Endothelial cell of umbilical vein (primary cell): ENCODE measurements at regions not wholly inside any gene's neighbourhood (a gene's known extent, or its start where the extent isn't known, plus 50 kb on each side); places are given as distances from the start of the nearest gene placed in this dataset.

Source experiments
- BruUV-seq: library from RNA; stranded (reverse); fragments of 400-500 nt; replicated peaks from 2 replicates; lab custom pipeline; 2021; lab: Mats Ljungman, UMichigan
- CTCF ChIA-PET: fragments of 300-600, 350-600 bp; sonication (Branson Sonifier 250); formaldehyde crosslinking; loops from one replicate; lab custom pipeline; 2021; ENCODE audit warnings: antibody characterized with exemption, inconsistent platforms; lab: Charles Lee
- POLR2A ChIA-PET: fragments of 300-600, 350-600 bp; sonication (Branson Sonifier 250); formaldehyde crosslinking; loops from one replicate; lab custom pipeline; 2021; ENCODE audit warnings: antibody characterized with exemption, inconsistent platforms; lab: Charles Lee
- DNase-seq: peaks from one replicate; pipeline ENCODE4 v3.0.0-alpha.2; 2011; ENCODE audit warnings: low read depth, low spot score
- FAIRE-seq: peaks from 2 replicates; lab custom pipeline; 2011; peaks lifted over from hg19 to GRCh38; lab: Jason Lieb, UNC
- H2AFZ ChIP-seq: 2 replicates; pipeline ENCODE4 v1.6.0; 2012; ENCODE audit warnings: low read depth, low read length, control low read depth, inconsistent platforms
- H3K27ac ChIP-seq: 2 replicates; pipeline ENCODE4 v1.5.1; 2011; ENCODE audit warnings: low read depth, mild to moderate bottlenecking, control low read depth, low read length, moderate library complexity; ENCODE audit not compliant: insufficient read depth
- H3K27me3 ChIP-seq, 2 experiments: 2 replicates each; pipeline versions ENCODE4 v1.6.0 to v1.6.1; 2011; ENCODE audit warnings: low read length in 2 of 2, mixed read lengths in 1 of 2; ENCODE audit not compliant: control insufficient read depth in 2 of 2, insufficient read depth in 2 of 2
- H3K36me3 ChIP-seq, 2 experiments: 2 replicates in 1 of 2; 3 replicates in 1 of 2; pipeline ENCODE4 v1.5.1; 2011; ENCODE audit warnings: low read length in 2 of 2, mild to moderate bottlenecking in 1 of 2, moderate library complexity in 1 of 2; ENCODE audit not compliant: control insufficient read depth in 2 of 2, insufficient read depth in 2 of 2; ENCODE audit errors: extremely low read depth in 1 of 2
- H3K4me1 ChIP-seq: 3 replicates; pipeline ENCODE4 v1.5.1; 2011; ENCODE audit warnings: mild to moderate bottlenecking, low read length; ENCODE audit not compliant: control insufficient read depth, insufficient read depth; ENCODE audit errors: extremely low read depth
- H3K4me2 ChIP-seq: 2 replicates; pipeline ENCODE4 v1.6.1; 2011; ENCODE audit warnings: low read length, control low read depth, mixed read lengths; ENCODE audit not compliant: insufficient read depth
- H3K4me3 ChIP-seq, 3 experiments: fragments of 200-600 bp in 1 of 3; sonication (generic), shearing (Covaris generic) in 1 of 3; replicated peaks in 1 of 3; 2 replicates each; pipeline ENCODE4 v1.5.1; 2011 to 2016; ENCODE audit warnings: control low read depth in 3 of 3, low read length in 3 of 3, mild to moderate bottlenecking in 2 of 3, inconsistent platforms in 1 of 3, low read depth in 1 of 3, moderate library complexity in 1 of 3; ENCODE audit not compliant: insufficient read depth in 1 of 3
- H3K79me2 ChIP-seq: 2 replicates; pipeline ENCODE4 v1.6.0; 2012; ENCODE audit warnings: low read length, inconsistent platforms; ENCODE audit not compliant: control insufficient read depth, insufficient read depth
- H3K9ac ChIP-seq: replicated peaks from 2 replicates; pipeline ENCODE3; 2011; ENCODE audit warnings: low read length, control low read depth; ENCODE audit not compliant: insufficient read depth; ENCODE audit errors: extremely low read depth
- H3K9me1 ChIP-seq: replicated peaks from 3 replicates; pipeline ENCODE4 v1.6.0; 2011; ENCODE audit warnings: mild to moderate bottlenecking, low read length; ENCODE audit not compliant: control insufficient read depth, insufficient read depth; ENCODE audit errors: extremely low read depth
- H3K9me3 ChIP-seq: replicated peaks from 2 replicates; pipeline ENCODE4 v1.5.1; 2012; ENCODE audit warnings: low read length, inconsistent platforms; ENCODE audit not compliant: control insufficient read depth, insufficient read depth
- H4K20me1 ChIP-seq: replicated peaks from 2 replicates; pipeline ENCODE3; 2011; ENCODE audit warnings: mild to moderate bottlenecking, low read length; ENCODE audit not compliant: control insufficient read depth, insufficient read depth; ENCODE audit errors: extremely low read depth
- EZH2 ChIP-seq: IDR thresholded peaks from 2 replicates; pipeline ENCODE4 v1.6.1; 2012; ENCODE audit warnings: borderline replicate concordance, low read depth, mild to moderate bottlenecking, moderate library complexity, low read length, inconsistent platforms; ENCODE audit not compliant: severe bottlenecking
- FOS ChIP-seq: IDR thresholded peaks from 2 replicates; pipeline ENCODE4 v1.6.1; 2011; ENCODE audit warnings: mild to moderate bottlenecking, low read length, moderate library complexity, borderline replicate concordance; ENCODE audit not compliant: insufficient read depth
- GATA2 ChIP-seq: IDR thresholded peaks from 2 replicates; pipeline ENCODE4 v1.7.0; 2011; ENCODE audit warnings: low read depth, mild to moderate bottlenecking, moderate library complexity, mixed read lengths, low read length; ENCODE audit not compliant: insufficient read length, insufficient read depth
- JUN ChIP-seq: IDR thresholded peaks from 2 replicates; pipeline ENCODE4 v1.6.1; 2011; ENCODE audit warnings: borderline replicate concordance, low read depth; ENCODE audit not compliant: insufficient read length, insufficient read depth
- MYC ChIP-seq: IDR thresholded peaks from one replicate; pipeline ENCODE4 v1.6.1; 2011; ENCODE audit warnings: mild to moderate bottlenecking, low read depth, low read length
- POLR2A ChIP-seq: IDR thresholded peaks from 2 replicates; pipeline ENCODE4 v1.6.1; 2012; ENCODE audit warnings: low read depth, mild to moderate bottlenecking, control low read depth, low read length
- POLR2AphosphoS5 ChIP-seq: IDR thresholded peaks from 2 replicates; pipeline ENCODE4 v1.6.1; 2012; ENCODE audit warnings: low read depth, mild to moderate bottlenecking, control low read depth, low read length, moderate library complexity; ENCODE audit not compliant: insufficient read depth
- dilution Hi-C: fragments of 300-500 bp; cut with MboI; formaldehyde crosslinking; loops from one replicate; pipeline ENCODE4 v1.15.0; 2019; ENCODE audit warnings: low sequenced_read_pairs; ENCODE audit not compliant: extremely low pct_ligation_motif_present
- intact Hi-C: fragments of 100-400 bp; cut with micrococcal nuclease; formaldehyde crosslinking; loops from one replicate; pipeline ENCODE4 v1.10.0; 2022
- TF ChIP-seq, protein P1 (sequence below), 2 donors: IDR thresholded peaks; 1 replicate in 1 of 2; 2 replicates in 1 of 2; pipeline ENCODE4 v1.5.1; 2011; ENCODE audit warnings: low read length in 2 of 2, mild to moderate bottlenecking in 2 of 2, moderate library complexity in 2 of 2, control low read depth in 1 of 2, inconsistent platforms in 1 of 2, low read depth in 1 of 2; ENCODE audit not compliant: insufficient read depth in 1 of 2; ENCODE audit errors: extremely low read depth in 1 of 2
- TF ChIP-seq, protein P2 (sequence below): IDR thresholded peaks from 2 replicates; pipeline ENCODE4 v1.6.1; 2011; ENCODE audit not compliant: insufficient read depth, insufficient read length

DNA sequence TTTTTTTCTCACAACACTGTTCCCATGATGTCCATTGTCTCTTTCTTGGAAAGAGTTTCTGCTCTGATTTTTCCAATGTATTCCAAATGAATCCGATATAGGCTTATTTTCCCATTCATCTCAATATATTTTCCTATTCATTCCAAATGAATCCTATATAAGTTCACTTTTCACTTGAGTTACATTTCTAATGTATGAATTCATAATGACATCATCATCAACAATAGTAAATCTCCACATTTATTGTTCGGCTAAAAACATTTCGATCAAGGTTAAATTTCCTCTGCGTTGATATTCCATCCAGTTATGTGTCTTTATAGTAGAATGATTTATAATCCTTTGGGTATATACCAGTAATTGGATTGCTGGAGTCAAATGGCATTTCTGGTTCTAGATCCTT lies 76.7 kb upstream of the SLC8A1 start:
- H3K27ac ChIP-seq, result no peak overlapping the region
- H3K9ac ChIP-seq, result no peak overlapping the region
- no peaks in the 10 kb centered on the region for H3K36me3 ChIP-seq
- no peak overlapping the region for H3K4me3 ChIP-seq
- DNase-seq (no peak), FAIRE-seq (no peak)
- POLR2A ChIA-PET, result no interaction called here
- CTCF ChIA-PET, result interaction anchor here (1.0 to 1.5 kb wide), 2 partner anchors 18 to 24 kb away, joined by 3 to 4 read pairs; no protein-coding TSS in a partner anchor
- no peaks in the 10 kb centered on the region for H4K20me1 ChIP-seq
- TF ChIP-seq GATA2 (no peak), MYC (no peak), POLR2A (no peak), FOS (no peak), JUN (no peak), EZH2 (no peak), POLR2AphosphoS5 (no peak)
- TF ChIP-seq, protein P1, sequence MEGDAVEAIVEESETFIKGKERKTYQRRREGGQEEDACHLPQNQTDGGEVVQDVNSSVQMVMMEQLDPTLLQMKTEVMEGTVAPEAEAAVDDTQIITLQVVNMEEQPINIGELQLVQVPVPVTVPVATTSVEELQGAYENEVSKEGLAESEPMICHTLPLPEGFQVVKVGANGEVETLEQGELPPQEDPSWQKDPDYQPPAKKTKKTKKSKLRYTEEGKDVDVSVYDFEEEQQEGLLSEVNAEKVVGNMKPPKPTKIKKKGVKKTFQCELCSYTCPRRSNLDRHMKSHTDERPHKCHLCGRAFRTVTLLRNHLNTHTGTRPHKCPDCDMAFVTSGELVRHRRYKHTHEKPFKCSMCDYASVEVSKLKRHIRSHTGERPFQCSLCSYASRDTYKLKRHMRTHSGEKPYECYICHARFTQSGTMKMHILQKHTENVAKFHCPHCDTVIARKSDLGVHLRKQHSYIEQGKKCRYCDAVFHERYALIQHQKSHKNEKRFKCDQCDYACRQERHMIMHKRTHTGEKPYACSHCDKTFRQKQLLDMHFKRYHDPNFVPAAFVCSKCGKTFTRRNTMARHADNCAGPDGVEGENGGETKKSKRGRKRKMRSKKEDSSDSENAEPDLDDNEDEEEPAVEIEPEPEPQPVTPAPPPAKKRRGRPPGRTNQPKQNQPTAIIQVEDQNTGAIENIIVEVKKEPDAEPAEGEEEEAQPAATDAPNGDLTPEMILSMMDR (IDR thresholded peaks at IDR 0.05; ENCODE audit: extremely low read depth in 1 of 2, insufficient read depth in 1 of 2, low read depth in 1 of 2, low read length in 2 of 2), result no peak
- TF ChIP-seq, protein P2, sequence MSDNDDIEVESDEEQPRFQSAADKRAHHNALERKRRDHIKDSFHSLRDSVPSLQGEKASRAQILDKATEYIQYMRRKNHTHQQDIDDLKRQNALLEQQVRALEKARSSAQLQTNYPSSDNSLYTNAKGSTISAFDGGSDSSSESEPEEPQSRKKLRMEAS, result no peak
- H3K4me2 ChIP-seq, result no peak overlapping the region
- no peaks in the 10 kb centered on the region for H3K4me1 ChIP-seq
- no peaks in the 10 kb centered on the region for H3K9me1 ChIP-seq
- H3K79me2 ChIP-seq, result no peaks in the 10 kb centered on the region
- intact Hi-C loops, result no loop called here
- no peaks in the 10 kb centered on the region for H3K27me3 ChIP-seq
- H2AFZ ChIP-seq, result no peak overlapping the region
- no peaks in the 10 kb centered on the region for H3K9me3 ChIP-seq
- BruUV-seq, result no TSS peak
- dilution Hi-C loops, result no loop called here
